GM13977 (cell line): ENCODE measurements at regions not wholly inside any gene's neighbourhood (a gene's known extent, or its start where the extent isn't known, plus 50 kb on each side); places are given as distances from the start of the nearest gene placed in this dataset.
"Not testable (repeated sequence)": the region's sequence is repeated elsewhere in the genome, so short reads cannot be mapped to it uniquely, and the experiment has no call there.

Experiments
- DNase-seq: peaks from one replicate; pipeline ENCODE4 v3.0.0; 2012; ENCODE audit warnings: low spot score
- in situ Hi-C: fragments of 300-500 bp; cut with MboI; formaldehyde crosslinking; loops from one replicate; pipeline ENCODE4 v1.12.0; 2022; ENCODE audit warnings: low sequenced_read_pairs, low pct_unique_long_range_greater_than_20kb, mixed read lengths, inconsistent platforms; ENCODE audit not compliant: unreplicated experiment
- TF ChIP-seq, protein P1 (sequence below): IDR thresholded peaks from 2 replicates; pipeline ENCODE4 v1.5.1; 2012; ENCODE audit warnings: mild to moderate bottlenecking, control low read depth; ENCODE audit not compliant: insufficient read depth; ENCODE audit errors: extremely low read depth, missing control alignments

DNA sequence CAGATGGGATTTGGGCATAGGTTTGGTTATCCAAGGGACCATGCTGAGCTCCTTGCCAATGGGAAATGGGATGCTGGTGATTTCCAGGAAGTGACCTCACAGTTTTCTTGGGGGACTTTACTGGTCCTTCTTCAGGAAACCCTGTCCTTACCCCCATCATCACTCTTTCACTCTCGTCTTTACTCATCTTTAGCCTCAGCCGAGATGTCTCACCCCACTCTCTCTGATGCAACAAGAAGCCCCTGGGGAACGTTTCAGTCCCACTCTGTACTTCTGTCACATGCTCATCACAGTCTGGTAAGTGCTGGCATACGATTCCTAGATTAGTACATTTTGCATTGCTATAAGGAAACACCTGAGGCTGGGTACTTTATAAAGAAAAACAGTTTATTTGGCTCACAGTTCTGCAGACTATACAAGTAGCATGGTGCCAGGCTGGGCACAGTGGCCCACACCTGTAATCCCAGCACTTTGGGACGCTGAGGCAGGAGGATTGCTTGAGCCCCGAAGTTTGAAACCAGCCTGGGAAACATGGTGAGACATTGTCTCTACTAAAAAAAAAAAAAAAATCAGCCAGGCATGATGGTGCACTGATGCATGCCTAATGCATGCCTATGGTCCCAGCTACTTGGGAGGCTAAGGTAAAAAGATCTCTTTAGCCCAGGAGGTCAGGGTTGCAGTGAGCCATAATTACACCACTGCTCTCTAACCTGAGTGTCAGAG, 63.5 kb upstream of the VKORC1L1 start:
- in situ Hi-C loops = no loop called here
- TF ChIP-seq, protein P1, sequence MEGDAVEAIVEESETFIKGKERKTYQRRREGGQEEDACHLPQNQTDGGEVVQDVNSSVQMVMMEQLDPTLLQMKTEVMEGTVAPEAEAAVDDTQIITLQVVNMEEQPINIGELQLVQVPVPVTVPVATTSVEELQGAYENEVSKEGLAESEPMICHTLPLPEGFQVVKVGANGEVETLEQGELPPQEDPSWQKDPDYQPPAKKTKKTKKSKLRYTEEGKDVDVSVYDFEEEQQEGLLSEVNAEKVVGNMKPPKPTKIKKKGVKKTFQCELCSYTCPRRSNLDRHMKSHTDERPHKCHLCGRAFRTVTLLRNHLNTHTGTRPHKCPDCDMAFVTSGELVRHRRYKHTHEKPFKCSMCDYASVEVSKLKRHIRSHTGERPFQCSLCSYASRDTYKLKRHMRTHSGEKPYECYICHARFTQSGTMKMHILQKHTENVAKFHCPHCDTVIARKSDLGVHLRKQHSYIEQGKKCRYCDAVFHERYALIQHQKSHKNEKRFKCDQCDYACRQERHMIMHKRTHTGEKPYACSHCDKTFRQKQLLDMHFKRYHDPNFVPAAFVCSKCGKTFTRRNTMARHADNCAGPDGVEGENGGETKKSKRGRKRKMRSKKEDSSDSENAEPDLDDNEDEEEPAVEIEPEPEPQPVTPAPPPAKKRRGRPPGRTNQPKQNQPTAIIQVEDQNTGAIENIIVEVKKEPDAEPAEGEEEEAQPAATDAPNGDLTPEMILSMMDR = no peak

GRCh38 chr7:65809982-65810288, 62.9 kb upstream of the VKORC1L1 start:
- in situ Hi-C loops = no loop called here
- peak; percentile 5 for DNase-seq
- TF ChIP-seq, protein P1 = no peak

More for the DNA sequence above, 63.5 kb upstream of the VKORC1L1 start:
- DNase-seq = peak; percentile 54

DNA sequence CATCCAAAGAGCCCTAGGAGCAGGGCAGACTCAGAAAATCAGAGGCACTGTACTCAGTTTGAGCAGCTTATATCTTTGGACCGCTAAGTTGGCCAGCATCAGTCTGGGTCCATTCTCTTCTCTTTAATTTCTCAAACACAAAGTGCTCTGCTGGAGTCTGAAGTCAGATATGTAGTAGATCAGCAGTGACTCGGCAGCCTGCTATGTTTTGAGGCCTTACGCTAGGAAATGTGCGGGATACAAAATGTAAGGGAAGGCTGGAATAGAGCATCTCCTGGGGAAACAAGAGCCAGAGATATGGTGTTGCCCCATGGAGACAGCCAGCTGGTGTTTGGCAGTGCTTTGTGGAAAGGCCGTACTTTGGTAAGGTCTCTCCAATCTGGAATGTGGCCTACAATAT, 60.6 kb upstream of the VKORC1L1 start:
- TF ChIP-seq, protein P1 = no peak
- no peak for DNase-seq

GRCh38 chr7:65814556-65815167, 58.2 kb upstream of the VKORC1L1 start:
- in situ Hi-C loops, DNase-seq: not testable (repeated sequence)

More for the DNA sequence above, 60.6 kb upstream of the VKORC1L1 start:
- in situ Hi-C loops = no loop called here

- in situ Hi-C loops = no loop called here
- DNase-seq = no peak
- TF ChIP-seq, protein P1 = no peak
These were observed 52.5 kb upstream of the VKORC1L1 start for GRCh38 chr7:65820287-65820950.
